Astrocyte of the spinal cord (primary cell): ENCODE measurements at regions not wholly inside any gene's neighbourhood (a gene's known extent, or its start where the extent isn't known, plus 50 kb on each side); places are given as distances from the start of the nearest gene placed in this dataset.
A peak's percentile ranks its signal among the peaks of the same experiment; 100 is the strongest.

ENCODE experiments used
- DNase-seq: peaks from one replicate; pipeline ENCODE4 v3.0.0; 2011; ENCODE audit warnings: low read depth, low spot score
- H3K4me3 ChIP-seq: 2 replicates; pipeline ENCODE4 v1.5.1; 2011; ENCODE audit warnings: low read depth, mild to moderate bottlenecking, low read length, moderate library complexity
- CTCF ChIP-seq: IDR thresholded peaks from 2 replicates; pipeline ENCODE4 v1.5.1; 2012; ENCODE audit warnings: low read depth, mild to moderate bottlenecking, low read length, inconsistent platforms
- in situ Hi-C: cut with HindIII; loops from 2 replicates; pipeline ENCODE4 v1.10.0; 2017; ENCODE audit warnings: low sequenced_read_pairs

- no peak overlapping the region for H3K4me3 ChIP-seq
- in situ Hi-C loops, result no loop called here
- DNase-seq, result peak; percentile 47
These were observed 481.4 kb upstream of the ALCAM start for GRCh38 chr3:104885214-104885814.

GRCh38 chr3:104886220-104886995, 480.3 kb upstream of the ALCAM start:
- TF ChIP-seq CTCF, result no peak
- DNase-seq, result peak; percentile 34
- no peak overlapping the region for H3K4me3 ChIP-seq
- in situ Hi-C loops, result no loop called here

More at GRCh38 chr3:104885214-104885814, 481.4 kb upstream of the ALCAM start:
- TF ChIP-seq CTCF, result no peak

- no peak for TF ChIP-seq CTCF
- no peak overlapping the region for H3K4me3 ChIP-seq
- in situ Hi-C loops, result no loop called here
- DNase-seq, result no peak
These were observed 479.6 kb upstream of the ALCAM start for GRCh38 chr3:104887069-104887468.

GRCh38 chr3:104887619-104888018, 479.1 kb upstream of the ALCAM start:
- no peak overlapping the region for H3K4me3 ChIP-seq
- no peak for DNase-seq
- TF ChIP-seq CTCF, result no peak
- in situ Hi-C loops, result no loop called here

- no peak overlapping the region for H3K4me3 ChIP-seq
- no peak for DNase-seq
- TF ChIP-seq CTCF, result no peak
- in situ Hi-C loops, result no loop called here
These were observed 474.7 kb upstream of the ALCAM start for GRCh38 chr3:104892044-104892443.

- in situ Hi-C loops, result no loop called here
- H3K4me3 ChIP-seq, result no peak overlapping the region
- TF ChIP-seq CTCF, result no peak
- no peak for DNase-seq
These were observed 470.1 kb upstream of the ALCAM start for GRCh38 chr3:104896624-104897023.
